Liver (tissue), 8 donors: ENCODE measurements at regions not wholly inside any gene's neighbourhood (a gene's known extent, or its start where the extent isn't known, plus 50 kb on each side); places are given as distances from the start of the nearest gene placed in this dataset.

Experiments used
- DNase-seq: peaks from one replicate; pipeline ENCODE4 v3.0.0-alpha.2; 2017; ENCODE audit warnings: low spot score
- H3K27ac ChIP-seq, 2 donors: one replicate each; pipeline ENCODE4 v1.7.0; 2013; ENCODE audit warnings: inconsistent platforms in 2 of 2, low read length in 2 of 2, control low read depth in 1 of 2, low read depth in 1 of 2, mild to moderate bottlenecking in 1 of 2
- H3K27me3 ChIP-seq, 4 donors: one replicate each; pipeline versions ENCODE4 v1.6.1 to v1.7.0; 2013; ENCODE audit warnings: low read length in 3 of 4, inconsistent platforms in 1 of 4, mild to moderate bottlenecking in 1 of 4, moderate library complexity in 1 of 4; ENCODE audit not compliant: control insufficient read depth in 4 of 4, insufficient read depth in 4 of 4
- H3K36me3 ChIP-seq, 4 donors: one replicate each; pipeline versions ENCODE4 v1.6.1 to v1.7.0; 2013; ENCODE audit warnings: low read length in 3 of 4, mild to moderate bottlenecking in 3 of 4, low read depth in 1 of 4, moderate library complexity in 1 of 4; ENCODE audit not compliant: control insufficient read depth in 4 of 4, insufficient read depth in 3 of 4
- H3K4me1 ChIP-seq, 4 donors: one replicate each; pipeline versions ENCODE4 v1.6.1 to v1.7.0; 2013; ENCODE audit warnings: low read length in 3 of 4, mild to moderate bottlenecking in 3 of 4, moderate library complexity in 1 of 4; ENCODE audit not compliant: control insufficient read depth in 4 of 4, insufficient read depth in 4 of 4
- H3K4me3 ChIP-seq, 3 donors: one replicate each; pipeline versions ENCODE4 v1.6.1 to v1.7.0; 2013; ENCODE audit warnings: low read length in 3 of 3, control low read depth in 1 of 3, low read depth in 1 of 3, mild to moderate bottlenecking in 1 of 3
- H3K9ac ChIP-seq, 2 donors: one replicate each; pipeline ENCODE4 v1.7.0; 2013; ENCODE audit warnings: low read length in 2 of 2, mild to moderate bottlenecking in 2 of 2, moderate library complexity in 2 of 2, control low read depth in 1 of 2, low read depth in 1 of 2
- H3K9me3 ChIP-seq, 4 donors: one replicate each; pipeline versions ENCODE4 v1.6.1 to v1.7.0; 2013; ENCODE audit warnings: low read length in 3 of 4; ENCODE audit not compliant: control insufficient read depth in 4 of 4
- ATF3 ChIP-seq: IDR thresholded peaks from 2 replicates; pipeline ENCODE4 v1.6.1; 2016; ENCODE audit warnings: antibody characterized with exemption
- CTCF ChIP-seq: fragments of 150-350 bp; IDR thresholded peaks from 2 replicates; pipeline ENCODE4 v1.5.1; 2017; ENCODE audit warnings: improper control_type of control experiment, low read depth, low read length; ENCODE audit not compliant: missing input control
- EGR1 ChIP-seq, 2 donors: IDR thresholded peaks; 2 replicates each; pipeline ENCODE4 v1.6.1; 2016 to 2018; ENCODE audit warnings: antibody characterized with exemption in 2 of 2, low read depth in 2 of 2
- FOXA2 ChIP-seq: IDR thresholded peaks from 2 replicates; pipeline ENCODE4 v1.6.1; 2016; ENCODE audit warnings: antibody characterized with exemption
- GABPA ChIP-seq, 2 donors: IDR thresholded peaks in 1 of 2; conservative IDR thresholded peaks in 1 of 2; 2 replicates each; pipeline ENCODE4 v1.6.1; 2016; ENCODE audit warnings: antibody characterized with exemption in 2 of 2, mild to moderate bottlenecking in 1 of 2, moderate library complexity in 1 of 2
- HNF4A ChIP-seq, 2 donors: conservative IDR thresholded peaks; 2 replicates each; pipeline ENCODE4 v1.6.1; 2016; ENCODE audit warnings: antibody characterized with exemption in 2 of 2, mild to moderate bottlenecking in 2 of 2
- JUND ChIP-seq, 2 donors: IDR thresholded peaks; 2 replicates each; pipeline ENCODE4 v1.6.1; 2016; ENCODE audit warnings: antibody characterized with exemption in 2 of 2
- MAX ChIP-seq: IDR thresholded peaks from 2 replicates; pipeline ENCODE4 v1.6.1; 2016; ENCODE audit warnings: antibody characterized with exemption
- NR2F2 ChIP-seq: IDR thresholded peaks from 2 replicates; pipeline ENCODE4 v1.6.1; 2016; ENCODE audit warnings: antibody characterized with exemption
- REST ChIP-seq: IDR thresholded peaks from 2 replicates; pipeline ENCODE4 v1.6.1; 2016; ENCODE audit warnings: antibody characterized with exemption, mild to moderate bottlenecking
- RXRA ChIP-seq, 2 donors: IDR thresholded peaks; 2 replicates each; pipeline ENCODE4 v1.6.1; 2017 to 2018; ENCODE audit warnings: antibody characterized with exemption in 2 of 2, mild to moderate bottlenecking in 1 of 2
- SP1 ChIP-seq: IDR thresholded peaks from 2 replicates; pipeline ENCODE4 v1.6.1; 2018; ENCODE audit warnings: antibody characterized with exemption, mild to moderate bottlenecking
- TAF1 ChIP-seq: conservative IDR thresholded peaks from 2 replicates; pipeline ENCODE4 v1.6.1; 2016; ENCODE audit warnings: antibody characterized with exemption, mild to moderate bottlenecking
- YY1 ChIP-seq: IDR thresholded peaks from 2 replicates; pipeline ENCODE4 v1.6.1; 2016; ENCODE audit warnings: antibody characterized with exemption, mild to moderate bottlenecking
- ZBTB33 ChIP-seq: IDR thresholded peaks from 2 replicates; pipeline ENCODE4 v1.6.1; 2016; ENCODE audit warnings: antibody characterized with exemption
- WGBS: extraction: QIAGEN DNeasy Blood & Tissue Kit; methylation state at CpG from one replicate; pipeline ENCODE4 v1.1.7; 2013; 5-methylcytosine and 5-hydroxymethylcytosine counted together
- donor health status: healthy.
- donor health status: healthy.
- donor health status: healthy.
- donor health status: healthy.
- donor health status: healthy.

GRCh38 chr4:152168987-152169616 lies 366.8 kb downstream of the FBXW7 start:
- no peak overlapping the region for H3K4me3 ChIP-seq
- H3K27ac ChIP-seq, result no peak overlapping the region
- no peak for DNase-seq
- no peaks in the 10 kb centered on the region for H3K36me3 ChIP-seq
- H3K9me3 ChIP-seq, result no peaks in the 10 kb centered on the region
- no peaks in the 10 kb centered on the region for H3K27me3 ChIP-seq
- no peaks in the 10 kb centered on the region for H3K4me1 ChIP-seq
- WGBS, result 62% methylated on average over 5 of the region's 5 CpGs
- H3K9ac ChIP-seq, result no peak overlapping the region
- TF ChIP-seq ZBTB33, result no peak
- TF ChIP-seq MAX, result no peak
- TF ChIP-seq CTCF, result no peak
- TF ChIP-seq RXRA (IDR thresholded peaks at IDR 0.05), result no peak
- TF ChIP-seq JUND (IDR thresholded peaks at IDR 0.05), result no peak
- TF ChIP-seq NR2F2, result no peak
- no peak for TF ChIP-seq REST
- TF ChIP-seq HNF4A (conservative IDR thresholded peaks at IDR 0.05), result no peak
- TF ChIP-seq FOXA2, result no peak
- TF ChIP-seq ATF3, result no peak
- no peak for TF ChIP-seq SP1
- no peak for TF ChIP-seq EGR1 (IDR thresholded peaks at IDR 0.05; ENCODE audit: low read depth in 2 of 2)
- no peak for TF ChIP-seq GABPA (IDR thresholded peaks at IDR 0.05 in 1 of 2, conservative IDR thresholded peaks at IDR 0.05 in 1 of 2)
- no peak for TF ChIP-seq TAF1
- TF ChIP-seq YY1, result no peak

GRCh38 chr4:152166567-152166966 lies 369.3 kb downstream of the FBXW7 start:
- Histone ChIP-seq H3K9me3 (no peaks in the 10 kb centered on the region), H3K27me3 (no peaks in the 10 kb centered on the region), H3K9ac (no peak overlapping the region), H3K27ac (no peak overlapping the region), H3K36me3 (no peaks in the 10 kb centered on the region), H3K4me1 (no peaks in the 10 kb centered on the region), H3K4me3 (no peak overlapping the region)
- WGBS, result 32% methylated on average over 6 of the region's 6 CpGs
- TF ChIP-seq YY1, result no peak
- TF ChIP-seq REST, result peak; percentile 96
- no peak for DNase-seq
